ENCODE measurements at regions not wholly inside any gene's neighbourhood (a gene's known extent, or its start where the extent isn't known, plus 50 kb on each side); places are given as distances from the start of the nearest gene placed in this dataset.
"Not testable (repeated sequence)": the region's sequence is repeated elsewhere in the genome, so short reads cannot be mapped to it uniquely, and the experiment has no call there.

- no peak for DNase-seq
These were observed 136.9 kb upstream of the NEGR1 start for GRCh38 chr1:72419229-72419628.

GRCh38 chr1:72412286-72412685 lies 129.9 kb upstream of the NEGR1 start:
- no peak for DNase-seq

GRCh38 chr1:72399807-72400206 lies 117.5 kb upstream of the NEGR1 start:
- DNase-seq, result no peak

- no peak for DNase-seq
These were observed 115.4 kb upstream of the NEGR1 start for GRCh38 chr1:72397786-72398185.

GRCh38 chr1:72394457-72394856 lies 112.1 kb upstream of the NEGR1 start:
- no peak for DNase-seq

- no peak for DNase-seq
These were observed 96.7 kb upstream of the NEGR1 start for GRCh38 chr1:72379072-72379471.

- DNase-seq, result no peak
These were observed 92.9 kb upstream of the NEGR1 start for GRCh38 chr1:72375226-72375625.

- no peak for DNase-seq
These were observed 89.1 kb upstream of the NEGR1 start for GRCh38 chr1:72371259-72372035.

- not testable (repeated sequence) for DNase-seq
These were observed 88.5 kb upstream of the NEGR1 start for GRCh38 chr1:72370836-72371235.

GRCh38 chr1:72369069-72369757 lies 86.9 kb upstream of the NEGR1 start:
- DNase-seq, result no peak

- no peak for DNase-seq
These were observed 84.1 kb upstream of the NEGR1 start for GRCh38 chr1:72366466-72366865.

GRCh38 chr1:72365693-72366092 lies 83.4 kb upstream of the NEGR1 start:
- DNase-seq, result no peak

- DNase-seq, result no peak
These were observed 80.2 kb upstream of the NEGR1 start for GRCh38 chr1:72362538-72362937.

GRCh38 chr1:72357411-72357810 lies 75.1 kb upstream of the NEGR1 start:
- no peak for DNase-seq

- DNase-seq, result no peak
These were observed 73.6 kb upstream of the NEGR1 start for GRCh38 chr1:72355899-72356298.

GRCh38 chr1:72341661-72342060 lies 59.3 kb upstream of the NEGR1 start:
- no peak for DNase-seq

GRCh38 chr1:72336776-72337175 lies 54.4 kb upstream of the NEGR1 start:
- no peak for DNase-seq

Measured in renal pelvis (tissue), 1 donor.